ENCODE measurements at regions not wholly inside any gene's neighbourhood (a gene's known extent, or its start where the extent isn't known, plus 50 kb on each side); places are given as distances from the start of the nearest gene placed in this dataset.
"Not testable (repeated sequence)": the region's sequence is repeated elsewhere in the genome, so short reads cannot be mapped to it uniquely, and the experiment has no call there.

DNA sequence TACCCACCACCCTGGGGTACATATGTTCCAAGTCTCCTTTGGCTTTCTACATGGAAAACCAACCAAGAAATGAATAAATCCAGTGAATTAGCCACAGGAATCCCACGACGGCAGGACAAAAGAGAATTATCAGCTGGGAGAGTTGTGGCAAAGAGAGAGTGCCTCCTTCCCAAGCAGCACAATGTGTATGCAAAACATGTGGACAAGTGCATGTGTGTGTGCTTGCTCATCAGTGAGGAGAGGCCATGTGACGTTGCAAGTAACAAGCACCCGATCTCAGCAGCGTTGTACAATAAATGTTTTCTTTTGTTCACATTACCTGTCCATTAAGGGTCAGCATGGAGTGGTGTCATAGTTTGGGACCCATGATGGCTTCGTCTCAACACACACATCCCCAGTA, 50.0 kb upstream of the EMX2 start:
- DNase-seq (ENCODE audit: low spot score): no peak

DNA sequence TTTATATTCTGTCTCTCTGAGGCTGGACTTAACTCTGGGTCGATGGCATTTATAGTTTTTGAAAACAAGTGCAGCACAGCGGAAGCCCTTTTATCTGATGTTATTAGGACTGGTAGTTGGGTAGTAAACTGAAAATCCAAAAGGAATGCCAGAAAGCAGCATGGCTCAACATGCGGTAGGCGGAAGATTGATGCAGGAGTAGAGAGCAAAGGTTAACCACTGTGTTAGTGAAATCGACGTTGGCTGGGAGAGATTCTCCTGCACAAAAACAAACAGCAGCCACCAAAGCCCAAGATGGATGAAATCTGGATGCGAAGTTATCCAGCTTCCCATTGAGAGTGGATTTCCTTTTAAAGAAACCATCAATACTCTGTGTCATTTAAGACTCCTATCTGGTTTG, 54.5 kb upstream of the EMX2 start:
- no peak for DNase-seq (ENCODE audit: low spot score)

DNA sequence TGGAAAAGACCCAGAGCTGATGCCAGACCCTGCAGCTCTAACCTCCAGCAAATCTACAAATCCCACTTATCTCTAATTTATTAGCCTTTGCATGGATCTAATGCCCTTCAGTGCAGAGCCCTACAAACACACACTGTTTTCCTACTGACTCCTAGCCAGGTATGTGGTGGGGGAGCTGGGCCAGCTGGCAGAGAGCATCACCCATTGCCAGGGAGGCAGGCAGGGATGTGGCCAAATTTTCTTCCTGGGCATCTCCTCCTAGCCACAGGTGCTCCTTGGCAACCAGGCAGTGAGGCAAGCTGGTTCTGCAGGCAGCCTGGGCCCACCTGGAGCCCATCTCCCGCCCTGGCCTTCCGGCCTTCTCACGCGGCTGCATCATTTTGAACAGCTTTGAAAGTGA, 55.9 kb upstream of the EMX2 start:
- DNase-seq (ENCODE audit: low spot score): no peak

- DNase-seq (ENCODE audit: low spot score): no peak
Observed at GRCh38 chr10:117483056-117483590, 59.4 kb upstream of the EMX2 start.

DNA sequence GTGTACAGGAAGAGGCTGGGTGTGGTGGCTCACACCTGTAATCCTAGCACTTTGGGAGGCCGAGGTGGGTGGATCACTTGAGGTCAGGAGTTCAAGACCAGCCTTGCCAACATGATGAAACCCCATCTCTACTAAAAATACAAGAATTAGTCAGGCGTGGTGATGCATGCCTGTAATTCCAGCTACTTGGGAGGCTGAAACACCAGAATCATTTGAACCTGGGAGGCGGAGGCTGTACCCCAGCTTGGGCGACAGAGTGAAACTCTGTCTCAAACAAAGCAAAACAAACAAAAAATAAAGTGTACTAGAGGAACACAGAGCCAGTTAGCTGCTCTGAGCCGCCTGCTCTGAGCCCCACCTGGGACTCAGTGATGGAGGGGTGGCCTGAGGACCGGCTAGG, 61.5 kb upstream of the EMX2 start:
- DNase-seq (ENCODE audit: low spot score): not testable (repeated sequence)

DNA sequence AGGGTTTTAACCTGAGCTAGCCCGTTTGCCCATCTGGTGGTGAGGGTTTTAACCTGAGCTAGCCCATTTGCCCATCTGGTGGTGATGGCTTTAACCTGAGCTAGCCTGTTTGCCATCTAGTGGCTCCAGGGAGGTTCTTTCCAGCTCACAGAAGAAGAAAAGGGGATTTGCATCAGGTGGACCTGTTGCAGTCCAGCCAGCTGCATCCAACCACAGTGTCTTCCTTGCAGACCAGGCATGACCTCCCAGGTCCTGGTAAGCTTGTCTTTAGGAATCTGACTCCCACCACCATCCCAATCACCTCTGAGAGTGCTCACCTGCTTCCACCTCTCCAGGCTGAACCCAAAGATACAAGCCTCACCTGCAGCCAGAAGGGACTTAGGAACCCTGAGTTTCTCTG, 62.4 kb upstream of the EMX2 start:
- no peak for DNase-seq (ENCODE audit: low spot score)

- no peak for DNase-seq (ENCODE audit: low spot score)
Observed at GRCh38 chr10:117477961-117478670, 64.4 kb upstream of the EMX2 start.

- no peak for DNase-seq (ENCODE audit: low spot score)
Observed at GRCh38 chr10:117477211-117477947, 65.2 kb upstream of the EMX2 start.

DNA sequence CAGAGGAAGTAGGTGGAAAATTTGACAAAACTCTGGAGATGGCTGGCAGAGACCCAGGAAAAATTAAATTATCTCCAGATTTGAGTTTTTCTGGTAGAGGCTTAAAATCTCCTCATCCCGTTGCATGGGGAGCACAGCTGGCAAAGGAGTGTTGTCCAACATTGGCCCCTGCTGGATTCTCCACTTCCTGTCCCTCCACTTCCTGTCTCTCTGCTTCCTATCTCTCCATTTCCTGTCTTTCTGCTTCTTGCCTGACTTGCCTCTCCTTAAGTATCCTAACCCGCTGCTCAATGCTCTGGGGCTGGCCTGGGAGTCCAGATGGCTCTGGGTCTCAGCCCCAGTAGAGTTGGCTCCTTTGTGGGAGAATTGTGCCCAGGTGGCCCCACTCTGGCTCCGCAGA, 65.8 kb upstream of the EMX2 start:
- DNase-seq (ENCODE audit: low spot score): no peak

- no peak for DNase-seq (ENCODE audit: low spot score)
Observed at GRCh38 chr10:117476281-117476680, 66.3 kb upstream of the EMX2 start.

- DNase-seq (ENCODE audit: low spot score): no peak
Observed at GRCh38 chr10:117472872-117473271, 69.7 kb upstream of the EMX2 start.

- no peak for DNase-seq (ENCODE audit: low spot score)
Observed at GRCh38 chr10:117471344-117471874, 71.1 kb upstream of the EMX2 start.

- no peak for DNase-seq (ENCODE audit: low spot score)
Observed at GRCh38 chr10:117470733-117471132, 71.8 kb upstream of the EMX2 start.

DNA sequence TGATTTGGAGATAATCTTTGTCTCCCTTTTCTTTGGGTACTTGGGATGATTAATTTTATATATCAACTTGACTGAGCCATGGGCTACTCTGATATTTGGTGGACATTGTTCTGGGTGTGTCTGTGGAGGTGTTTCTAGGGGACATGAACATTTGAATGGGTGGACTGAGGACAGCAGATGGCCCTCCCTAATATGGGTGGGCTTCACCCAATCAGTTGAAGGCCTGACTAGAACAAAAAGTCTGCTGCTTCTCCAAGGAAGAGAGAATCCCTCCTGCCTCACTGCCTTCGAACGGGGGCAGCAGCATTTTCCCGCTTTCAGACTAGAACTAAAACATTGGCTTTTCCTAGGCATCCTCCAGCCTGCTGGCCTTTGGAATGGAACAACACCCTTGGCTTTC, 73.9 kb upstream of the EMX2 start:
- DNase-seq (ENCODE audit: low spot score): no peak

- DNase-seq (ENCODE audit: low spot score): no peak
Observed at GRCh38 chr10:117464176-117464575, 78.4 kb upstream of the EMX2 start.

DNA sequence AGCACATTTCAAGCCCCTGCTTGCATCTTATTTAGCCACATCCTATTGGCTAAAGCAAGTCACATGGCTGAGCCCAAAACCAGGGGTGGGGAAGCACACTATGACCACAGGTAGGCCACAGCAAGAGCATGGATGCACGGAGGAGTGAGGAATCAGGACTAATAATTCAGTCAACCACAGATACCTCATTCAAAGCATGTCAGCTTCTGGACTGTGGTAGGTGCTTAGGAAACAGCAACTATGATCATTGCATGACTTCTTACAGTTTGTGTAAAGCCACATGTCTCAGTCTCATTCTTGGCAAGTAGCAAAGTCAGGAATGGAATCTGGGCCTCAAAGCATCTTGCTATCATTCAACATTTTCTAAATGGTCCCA, 79.0 kb upstream of the EMX2 start:
- DNase-seq (ENCODE audit: low spot score): no peak

- no peak for DNase-seq (ENCODE audit: low spot score)
Observed at GRCh38 chr10:117462816-117463544, 79.6 kb upstream of the EMX2 start.

- DNase-seq (ENCODE audit: low spot score): peak; percentile 51
Observed at GRCh38 chr10:117462424-117462792, 80.1 kb upstream of the EMX2 start.

DNA sequence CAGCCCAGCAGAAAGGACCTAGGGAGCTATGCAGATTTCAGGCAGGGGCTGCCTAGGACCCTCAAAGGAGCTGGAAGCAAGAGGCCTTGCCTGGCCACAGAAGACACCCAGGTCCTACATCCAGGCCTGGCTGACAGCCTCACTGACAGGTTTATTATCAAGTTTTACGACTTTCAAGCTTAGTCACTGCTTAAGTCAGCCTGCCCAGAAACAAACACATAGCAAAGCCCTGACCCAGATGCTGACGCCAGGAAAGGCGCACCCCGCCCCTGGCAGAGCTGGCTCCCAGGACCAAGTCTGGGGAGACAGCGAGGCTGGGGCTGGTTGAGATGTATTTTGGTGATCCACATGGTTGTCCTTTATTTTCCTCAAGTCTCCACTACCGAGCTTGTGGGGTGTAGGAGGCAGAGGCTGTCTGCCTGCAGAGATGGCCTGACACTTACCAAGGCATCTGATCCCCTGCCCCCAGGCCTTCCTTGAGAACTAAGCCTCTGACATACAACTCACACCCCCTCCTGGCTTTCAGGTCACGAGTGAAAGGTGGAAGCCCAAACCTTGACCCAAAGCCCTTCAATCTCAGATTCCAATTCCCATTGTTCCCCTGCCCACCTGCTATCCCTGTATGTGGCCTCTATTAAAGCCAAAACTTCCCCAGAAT, 80.7 kb upstream of the EMX2 start:
- peak; percentile 98 for DNase-seq (ENCODE audit: low spot score)

- DNase-seq (ENCODE audit: low spot score): no peak
Observed at GRCh38 chr10:117460846-117461765, 81.4 kb upstream of the EMX2 start.

DNA sequence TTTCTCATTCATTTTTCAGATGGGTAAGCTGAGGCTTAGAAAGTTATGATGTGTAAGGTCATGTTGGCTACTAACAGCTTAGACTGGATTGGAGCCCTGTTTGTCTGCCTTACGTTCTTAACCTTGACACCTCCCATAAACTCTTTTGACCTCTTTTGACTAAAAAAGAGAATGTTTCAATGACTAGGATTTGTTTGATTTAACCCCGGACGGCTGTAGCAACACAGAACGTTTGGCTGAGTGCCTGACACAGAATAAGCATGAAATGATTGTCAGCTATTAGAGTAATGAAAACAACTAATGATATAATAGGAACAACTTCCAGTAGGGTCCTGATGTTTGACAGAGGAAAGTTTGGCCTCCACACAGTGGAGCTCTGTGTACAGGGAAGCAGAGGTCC, 83.3 kb upstream of the PDZD8 start:
- peak; percentile 38 for DNase-seq (ENCODE audit: low spot score)

Measured in umbilical cord (tissue), 1 donor.